Fibroblast of lung (primary cell): ENCODE measurements at regions not wholly inside any gene's neighbourhood (a gene's known extent, or its start where the extent isn't known, plus 50 kb on each side); places are given as distances from the start of the nearest gene placed in this dataset.

Experiments
- CTCF ChIP-seq, 2 donors: IDR thresholded peaks in 1 of 2; conservative IDR thresholded peaks in 1 of 2; 1 replicate in 1 of 2; 2 replicates in 1 of 2; pipeline ENCODE4 v1.5.1; 2011 to 2012; ENCODE audit warnings: low read length in 2 of 2, control low read depth in 1 of 2, inconsistent platforms in 1 of 2, low read depth in 1 of 2, mild to moderate bottlenecking in 1 of 2
- EZH2 ChIP-seq: IDR thresholded peaks from 2 replicates; pipeline ENCODE4 v1.5.1; 2012; ENCODE audit warnings: low read length, control low read depth, mild to moderate bottlenecking; ENCODE audit errors: missing control alignments

DNA sequence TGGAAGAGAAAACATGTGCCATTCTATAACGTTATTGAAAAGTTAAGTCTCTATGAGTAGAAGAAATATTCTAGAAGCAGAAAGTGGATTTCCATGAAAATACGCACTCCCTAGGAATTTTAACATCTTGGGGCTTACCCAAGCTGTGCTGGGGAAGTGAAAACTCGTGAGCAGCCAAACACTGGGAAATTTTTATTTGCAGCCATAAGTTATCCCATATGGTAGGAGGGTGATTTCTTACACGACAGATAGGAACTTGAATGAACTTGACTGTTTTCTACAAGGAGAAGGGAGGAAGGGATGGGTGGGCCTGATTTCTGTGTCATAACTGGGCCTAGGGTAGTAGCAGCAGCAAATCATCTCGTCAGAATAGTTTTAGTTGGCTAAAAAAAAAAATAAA lies 272.6 kb downstream of the ETAA1 start:
- TF ChIP-seq CTCF (conservative IDR thresholded peaks at IDR 0.05 in 1 of 2, IDR thresholded peaks at IDR 0.05 in 1 of 2; ENCODE audit: low read depth in 1 of 2, low read length in 2 of 2), result no peak
- TF ChIP-seq EZH2, result no peak
